HFF-Myc (cell line): ENCODE measurements at regions not wholly inside any gene's neighbourhood (a gene's known extent, or its start where the extent isn't known, plus 50 kb on each side); places are given as distances from the start of the nearest gene placed in this dataset.

Source experiments
- DNase-seq: peaks from one replicate; pipeline ENCODE4 v3.0.0-alpha.2; 2011; ENCODE audit warnings: low read depth; ENCODE audit errors: extremely low read depth
- H3K4me3 ChIP-seq: replicated peaks from 2 replicates; pipeline ENCODE4 v1.5.1; 2011; ENCODE audit warnings: low read depth, mild to moderate bottlenecking, control low read depth, low read length
- CTCF ChIP-seq: IDR thresholded peaks from 2 replicates; pipeline ENCODE4 v1.5.1; 2012; ENCODE audit warnings: mild to moderate bottlenecking, low read depth, low read length, control low read depth; ENCODE audit errors: missing control alignments

GRCh38 chr1:34359411-34359810 is 182.7 kb downstream of the C1orf94 start:
- H3K4me3 ChIP-seq, result no peak overlapping the region
- DNase-seq, result no peak
- TF ChIP-seq CTCF, result no peak

GRCh38 chr1:34360574-34360973 is 183.9 kb downstream of the C1orf94 start:
- no peak for TF ChIP-seq CTCF
- DNase-seq, result no peak
- no peak overlapping the region for H3K4me3 ChIP-seq

GRCh38 chr1:34361121-34361520 is 184.4 kb downstream of the C1orf94 start:
- no peak overlapping the region for H3K4me3 ChIP-seq
- TF ChIP-seq CTCF, result no peak
- DNase-seq, result no peak

- peak; percentile 72 for DNase-seq
- H3K4me3 ChIP-seq, result no peak overlapping the region
- no peak for TF ChIP-seq CTCF
These were observed 185.2 kb downstream of the C1orf94 start for GRCh38 chr1:34361781-34362357.

- DNase-seq, result no peak
- no peak for TF ChIP-seq CTCF
- H3K4me3 ChIP-seq, result no peak overlapping the region
These were observed 186.2 kb downstream of the C1orf94 start for GRCh38 chr1:34362949-34363348.

- TF ChIP-seq CTCF, result no peak
- no peak for DNase-seq
- no peak overlapping the region for H3K4me3 ChIP-seq
These were observed 186.7 kb downstream of the C1orf94 start for GRCh38 chr1:34363447-34363846.

- DNase-seq, result no peak
- no peak overlapping the region for H3K4me3 ChIP-seq
- TF ChIP-seq CTCF, result no peak
These were observed 187.2 kb downstream of the C1orf94 start for GRCh38 chr1:34363915-34364314.
